Loucy (cell line): ENCODE measurements at regions not wholly inside any gene's neighbourhood (a gene's known extent, or its start where the extent isn't known, plus 50 kb on each side); places are given as distances from the start of the nearest gene placed in this dataset.

Source experiments
- H2AFZ ChIP-seq: fragments of 200-600 bp; sonication (generic); 2 replicates; pipeline ENCODE4 v1.6.0; 2016; ENCODE audit warnings: antibody characterized with exemption, mild to moderate bottlenecking, low read length, moderate library complexity
- H3F3A ChIP-seq: fragments of 200-600 bp; 2 replicates; pipeline ENCODE4 v1.6.0; 2016; ENCODE audit warnings: antibody characterized with exemption, low read depth, mild to moderate bottlenecking
- H3K27me3 ChIP-seq: fragments of 200-600 bp; sonication (generic); 2 replicates; pipeline ENCODE4 v1.6.1; 2014; ENCODE audit warnings: low read length, mild to moderate bottlenecking; ENCODE audit not compliant: insufficient read depth, poor library complexity, severe bottlenecking
- H3K36me3 ChIP-seq: fragments of 200-600 bp; sonication (generic); 2 replicates; pipeline ENCODE4 v1.6.1; 2016; ENCODE audit warnings: low read length; ENCODE audit not compliant: insufficient read depth
- H3K4me1 ChIP-seq: fragments of 200-600 bp; sonication (generic); 2 replicates; pipeline ENCODE4 v1.5.1; 2014; ENCODE audit warnings: low read length, mild to moderate bottlenecking; ENCODE audit not compliant: insufficient read depth, poor library complexity, severe bottlenecking
- H3K4me2 ChIP-seq: fragments of 200-600 bp; sonication (generic); 2 replicates; pipeline ENCODE4 v1.6.0; 2014; ENCODE audit warnings: antibody characterized with exemption, low read length, low read depth, mild to moderate bottlenecking; ENCODE audit not compliant: poor library complexity, severe bottlenecking
- H3K4me3 ChIP-seq: fragments of 200-600 bp; sonication (generic); 2 replicates; pipeline ENCODE4 v1.5.1; 2014; ENCODE audit warnings: low read length, mild to moderate bottlenecking, mixed read lengths; ENCODE audit not compliant: poor library complexity, severe bottlenecking
- H3K79me2 ChIP-seq: fragments of 200-600 bp; sonication (generic); 2 replicates; pipeline ENCODE4 v1.6.1; 2014; ENCODE audit warnings: low read length; ENCODE audit not compliant: insufficient read depth
- H3K9ac ChIP-seq: fragments of 200-600 bp; sonication (generic); 2 replicates; pipeline ENCODE4 v1.6.0; 2014; ENCODE audit warnings: mild to moderate bottlenecking, low read depth, low read length, moderate library complexity; ENCODE audit not compliant: poor library complexity, severe bottlenecking
- H3K9me2 ChIP-seq: fragments of 200-600 bp; sonication (generic); replicated peaks from 2 replicates; pipeline ENCODE4 v1.6.1; 2016; ENCODE audit warnings: low read depth, low read length, mixed read lengths
- H3K9me3 ChIP-seq: fragments of 200-600 bp; sonication (generic); 2 replicates; pipeline ENCODE4 v1.6.1; 2014; ENCODE audit warnings: mild to moderate bottlenecking, antibody characterized with exemption, low read length, low read depth; ENCODE audit not compliant: insufficient read depth
- H4K20me1 ChIP-seq: fragments of 200-600 bp; sonication (generic); 2 replicates; pipeline ENCODE4 v1.6.0; 2014; ENCODE audit warnings: antibody characterized with exemption, low read length, mild to moderate bottlenecking; ENCODE audit not compliant: insufficient read depth, poor library complexity, severe bottlenecking
- EZH2phosphoT487 ChIP-seq: fragments of 200-600 bp; IDR thresholded peaks from 2 replicates; pipeline ENCODE4 v1.6.1; 2018; ENCODE audit warnings: antibody characterized with exemption, mild to moderate bottlenecking, moderate library complexity, borderline replicate concordance
- TF ChIP-seq, protein P1 (sequence below): fragments of 200-600 bp; sonication (generic); conservative IDR thresholded peaks from 2 replicates; pipeline ENCODE4 v1.5.1; 2014; ENCODE audit warnings: mild to moderate bottlenecking, antibody characterized with exemption, low read length

DNA sequence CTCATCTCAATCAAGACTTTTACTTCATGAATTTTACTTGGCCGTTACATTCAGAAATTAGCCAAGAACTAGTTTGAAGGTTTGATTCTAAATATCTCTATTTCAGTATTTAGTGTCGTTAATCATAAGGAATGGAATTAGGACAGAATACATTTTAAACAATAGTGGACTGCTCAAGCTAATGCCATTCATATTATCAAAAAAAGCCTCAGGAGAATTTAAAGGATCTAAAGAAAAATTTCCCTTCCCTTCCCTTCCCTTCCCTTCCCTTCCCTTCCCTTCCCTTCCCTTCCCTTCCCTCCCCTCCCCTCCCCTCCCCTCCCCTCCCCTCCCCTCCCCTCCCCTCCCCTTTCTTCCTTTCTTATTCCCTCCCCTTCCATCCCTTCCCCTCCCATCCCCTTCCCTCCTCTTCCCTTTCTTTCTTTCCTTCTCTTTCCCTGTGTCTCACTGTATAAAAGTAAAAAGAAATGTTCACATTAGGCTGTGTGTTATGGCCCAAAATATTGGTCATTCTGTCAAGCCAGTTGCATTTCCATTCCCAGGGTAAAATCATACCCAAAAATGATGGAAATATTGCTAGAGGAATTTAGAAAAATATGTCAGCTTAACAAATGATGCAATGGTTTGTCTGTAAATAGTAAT is 717.8 kb downstream of the LUZP2 start:
- Histone ChIP-seq H3K4me3 (no peak overlapping the region), H4K20me1 (no peaks in the 10 kb centered on the region), H3K9me3 (no peaks in the 10 kb centered on the region), H3K36me3 (no peaks in the 10 kb centered on the region), H3K9ac (no peak overlapping the region), H3K79me2 (no peaks in the 10 kb centered on the region), H3K9me2 (no peaks in the 10 kb centered on the region), H3K27me3 (no peaks in the 10 kb centered on the region), H3K4me1 (no peaks in the 10 kb centered on the region), H3F3A (no peaks in the 10 kb centered on the region), H3K4me2 (no peak overlapping the region), H2AFZ (no peak overlapping the region)
- no peak for TF ChIP-seq EZH2phosphoT487
- TF ChIP-seq, protein P1, sequence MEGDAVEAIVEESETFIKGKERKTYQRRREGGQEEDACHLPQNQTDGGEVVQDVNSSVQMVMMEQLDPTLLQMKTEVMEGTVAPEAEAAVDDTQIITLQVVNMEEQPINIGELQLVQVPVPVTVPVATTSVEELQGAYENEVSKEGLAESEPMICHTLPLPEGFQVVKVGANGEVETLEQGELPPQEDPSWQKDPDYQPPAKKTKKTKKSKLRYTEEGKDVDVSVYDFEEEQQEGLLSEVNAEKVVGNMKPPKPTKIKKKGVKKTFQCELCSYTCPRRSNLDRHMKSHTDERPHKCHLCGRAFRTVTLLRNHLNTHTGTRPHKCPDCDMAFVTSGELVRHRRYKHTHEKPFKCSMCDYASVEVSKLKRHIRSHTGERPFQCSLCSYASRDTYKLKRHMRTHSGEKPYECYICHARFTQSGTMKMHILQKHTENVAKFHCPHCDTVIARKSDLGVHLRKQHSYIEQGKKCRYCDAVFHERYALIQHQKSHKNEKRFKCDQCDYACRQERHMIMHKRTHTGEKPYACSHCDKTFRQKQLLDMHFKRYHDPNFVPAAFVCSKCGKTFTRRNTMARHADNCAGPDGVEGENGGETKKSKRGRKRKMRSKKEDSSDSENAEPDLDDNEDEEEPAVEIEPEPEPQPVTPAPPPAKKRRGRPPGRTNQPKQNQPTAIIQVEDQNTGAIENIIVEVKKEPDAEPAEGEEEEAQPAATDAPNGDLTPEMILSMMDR: no peak

DNA sequence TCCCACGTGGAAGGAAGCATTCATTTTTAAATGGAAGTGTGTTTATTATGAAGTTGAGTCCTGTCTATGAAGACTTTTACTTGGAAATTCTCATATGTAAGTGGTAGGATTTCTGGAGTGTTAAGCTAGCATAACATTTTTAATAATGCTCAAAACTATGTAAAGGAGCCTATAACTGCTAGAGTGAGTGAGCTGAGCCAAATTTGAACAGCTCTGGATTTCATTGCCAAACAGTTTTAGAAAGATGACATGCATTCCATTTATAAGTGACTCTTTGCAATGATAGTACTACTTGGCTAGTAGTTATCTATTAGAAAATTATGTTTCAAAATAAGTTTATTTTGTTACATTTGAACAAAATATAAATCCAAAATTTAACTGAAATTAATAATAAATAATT is 721.2 kb downstream of the LUZP2 start:
- H3K79me2 ChIP-seq: no peaks in the 10 kb centered on the region
- no peak overlapping the region for H3K9ac ChIP-seq
- no peaks in the 10 kb centered on the region for H3K36me3 ChIP-seq
- TF ChIP-seq EZH2phosphoT487: no peak
- TF ChIP-seq, protein P1: no peak
- H3K4me3 ChIP-seq: no peak overlapping the region
- no peaks in the 10 kb centered on the region for H3F3A ChIP-seq
- no peak overlapping the region for H2AFZ ChIP-seq
- no peak overlapping the region for H3K4me2 ChIP-seq
- no peaks in the 10 kb centered on the region for H3K27me3 ChIP-seq
- H3K9me2 ChIP-seq: no peaks in the 10 kb centered on the region
- no peaks in the 10 kb centered on the region for H3K9me3 ChIP-seq
- H3K4me1 ChIP-seq: no peaks in the 10 kb centered on the region
- no peaks in the 10 kb centered on the region for H4K20me1 ChIP-seq

DNA sequence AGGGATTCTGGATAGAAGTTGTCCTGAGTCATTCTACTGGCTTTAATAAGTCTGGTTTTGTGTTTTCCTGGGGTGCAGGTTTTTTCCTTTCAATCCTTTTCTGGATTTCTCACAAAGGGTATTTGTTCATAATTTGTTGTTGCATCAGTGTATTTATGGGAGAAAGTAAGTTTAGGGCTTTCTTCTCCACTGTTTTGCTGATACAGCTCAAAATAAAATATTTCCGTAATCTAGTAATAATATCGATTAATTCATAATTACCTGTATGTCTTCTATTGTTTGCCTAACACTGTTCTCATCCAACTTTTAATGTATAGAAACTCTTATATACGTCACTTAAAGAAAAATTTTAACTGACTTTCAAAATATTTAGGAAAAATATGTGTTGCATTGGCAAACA is 728.2 kb downstream of the LUZP2 start:
- H4K20me1 ChIP-seq: no peaks in the 10 kb centered on the region
- H3K36me3 ChIP-seq: no peaks in the 10 kb centered on the region
- H3K4me1 ChIP-seq: no peaks in the 10 kb centered on the region

More for the DNA sequence above, 728.2 kb downstream of the LUZP2 start:
- no peak overlapping the region for H3K4me3 ChIP-seq
- no peaks in the 10 kb centered on the region for H3K9me3 ChIP-seq
- H3K4me2 ChIP-seq: no peak overlapping the region
- H3K79me2 ChIP-seq: no peaks in the 10 kb centered on the region
- TF ChIP-seq EZH2phosphoT487: no peak
- TF ChIP-seq, protein P1: no peak
- no peak overlapping the region for H3K9ac ChIP-seq
- no peaks in the 10 kb centered on the region for H3K27me3 ChIP-seq
- H2AFZ ChIP-seq: no peak overlapping the region
- H3F3A ChIP-seq: no peaks in the 10 kb centered on the region
- no peaks in the 10 kb centered on the region for H3K9me2 ChIP-seq
